Hippocampal formation (tissue), 2 donors: ENCODE measurements at regions not wholly inside any gene's neighbourhood (a gene's known extent, or its start where the extent isn't known, plus 50 kb on each side); places are given as distances from the start of the nearest gene placed in this dataset.
"Not testable (repeated sequence)": the region's sequence is repeated elsewhere in the genome, so short reads cannot be mapped to it uniquely, and the experiment has no call there.

Source experiments
- DNase-seq, 2 donors: peaks; one replicate each; lab custom pipeline; 2025; lab: John Stamatoyannopoulos, UW

DNA sequence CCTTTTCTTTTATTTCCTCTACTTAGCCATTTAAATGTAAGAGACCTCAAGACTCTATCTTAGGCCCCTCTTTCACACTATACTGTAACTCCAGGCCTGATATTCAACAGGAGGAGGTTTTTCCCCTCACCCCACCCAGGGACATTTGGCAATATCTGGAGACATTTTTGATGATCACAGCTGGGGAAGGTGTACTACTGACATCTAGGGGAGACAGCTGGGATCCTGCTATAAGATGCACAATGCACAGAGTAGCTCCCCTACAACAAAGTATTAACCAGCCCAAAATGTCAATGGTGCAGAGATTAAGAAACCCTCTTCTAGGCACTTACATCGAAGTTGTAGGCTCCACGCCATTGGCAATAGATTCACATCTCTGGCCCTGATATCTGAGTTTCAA lies 517.5 kb upstream of the UBE2E2 start:
- DNase-seq: no peak

DNA sequence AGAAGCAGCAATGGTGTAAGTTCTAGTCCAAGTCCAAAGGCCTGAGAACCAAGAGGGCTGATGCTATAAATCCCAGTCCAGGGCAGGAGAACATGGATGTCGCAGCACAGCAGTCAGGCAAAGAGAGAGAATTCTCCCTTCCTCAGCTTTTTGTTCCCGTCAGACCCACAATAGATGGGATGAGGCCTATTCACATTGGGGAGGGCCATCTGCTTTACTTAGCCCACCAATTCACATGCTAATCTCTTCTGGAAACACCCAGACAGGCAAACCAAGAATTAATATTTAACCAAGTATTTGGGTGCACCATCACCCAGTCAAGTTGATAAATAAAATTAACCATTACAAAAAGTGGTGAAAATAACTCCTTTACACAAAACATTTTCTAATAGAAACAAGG lies 511.7 kb upstream of the UBE2E2 start:
- no peak for DNase-seq

GRCh38 chr3:22691856-22692628 lies 511.1 kb upstream of the UBE2E2 start:
- DNase-seq: no peak

- no peak for DNase-seq
Observed at GRCh38 chr3:22700876-22701275, 502.3 kb upstream of the UBE2E2 start.

GRCh38 chr3:22704166-22704565 lies 499.0 kb upstream of the UBE2E2 start:
- no peak for DNase-seq

DNA sequence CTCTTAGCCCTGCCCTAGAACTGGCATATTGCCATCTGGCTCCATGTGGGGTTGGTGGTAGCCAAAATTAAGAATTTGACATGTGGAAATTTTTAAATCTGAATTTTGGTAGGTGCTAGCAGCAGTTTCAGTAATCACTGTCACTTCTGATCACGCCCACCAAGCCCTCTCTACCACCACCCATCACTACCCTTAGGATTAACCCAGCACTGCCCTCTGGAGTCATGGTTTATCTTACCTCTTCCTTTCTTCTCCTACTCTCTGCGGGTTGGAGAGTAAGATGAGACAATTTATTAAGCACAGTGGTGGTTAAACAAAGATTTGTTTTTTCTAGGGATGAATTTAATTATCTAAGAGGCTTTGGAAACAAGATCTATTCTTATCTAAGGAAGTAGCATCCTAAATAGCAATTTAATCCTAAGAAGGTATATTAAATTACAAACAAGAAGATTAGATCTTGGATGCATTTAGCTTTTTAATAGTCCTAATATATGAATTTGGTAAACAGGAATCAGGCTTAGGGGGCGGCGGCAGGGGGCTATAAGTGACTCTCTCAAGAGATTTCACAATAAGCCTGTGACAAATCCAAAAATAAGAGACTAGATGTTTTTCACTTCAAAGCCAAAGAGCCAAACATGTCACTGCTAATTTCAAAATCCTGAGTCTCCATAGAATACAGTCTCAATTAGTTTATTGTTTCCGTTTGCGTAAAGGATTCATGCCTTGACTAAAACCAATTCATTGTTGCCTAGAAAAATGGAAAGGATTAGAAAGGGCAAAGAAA lies 498.4 kb upstream of the UBE2E2 start:
- DNase-seq: no peak

- not testable (repeated sequence) for DNase-seq
Observed at GRCh38 chr3:22706922-22707321, 496.2 kb upstream of the UBE2E2 start.

GRCh38 chr3:22713936-22714335 lies 489.2 kb upstream of the UBE2E2 start:
- DNase-seq: no peak

DNA sequence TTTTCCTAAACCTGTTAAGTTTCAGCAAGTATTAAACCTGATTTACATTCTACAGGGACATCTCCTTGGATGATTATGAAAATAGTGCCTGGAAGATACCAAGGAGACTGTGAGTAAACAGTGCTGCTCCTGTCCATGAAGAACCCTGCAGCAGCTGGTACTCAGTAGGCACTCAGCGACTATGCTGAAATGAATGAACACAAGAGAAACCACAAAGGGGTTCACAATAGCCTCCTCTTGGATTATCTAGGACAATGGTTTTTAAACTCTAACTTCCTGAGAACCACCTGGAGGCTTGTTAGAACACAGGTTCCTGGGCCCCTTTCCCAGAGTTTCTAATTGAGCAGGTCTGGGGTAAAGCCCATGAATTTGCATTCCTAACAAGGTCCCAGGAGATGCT lies 488.4 kb upstream of the UBE2E2 start:
- DNase-seq: no peak

GRCh38 chr3:22720596-22720995 lies 482.5 kb upstream of the UBE2E2 start:
- no peak for DNase-seq

GRCh38 chr3:22724420-22724819 lies 478.7 kb upstream of the UBE2E2 start:
- no peak for DNase-seq

- DNase-seq: no peak
Observed at GRCh38 chr3:22728406-22728805, 474.7 kb upstream of the UBE2E2 start.

GRCh38 chr3:22729212-22729611 lies 473.9 kb upstream of the UBE2E2 start:
- no peak for DNase-seq

GRCh38 chr3:22729981-22730380 lies 473.1 kb upstream of the UBE2E2 start:
- no peak for DNase-seq

DNA sequence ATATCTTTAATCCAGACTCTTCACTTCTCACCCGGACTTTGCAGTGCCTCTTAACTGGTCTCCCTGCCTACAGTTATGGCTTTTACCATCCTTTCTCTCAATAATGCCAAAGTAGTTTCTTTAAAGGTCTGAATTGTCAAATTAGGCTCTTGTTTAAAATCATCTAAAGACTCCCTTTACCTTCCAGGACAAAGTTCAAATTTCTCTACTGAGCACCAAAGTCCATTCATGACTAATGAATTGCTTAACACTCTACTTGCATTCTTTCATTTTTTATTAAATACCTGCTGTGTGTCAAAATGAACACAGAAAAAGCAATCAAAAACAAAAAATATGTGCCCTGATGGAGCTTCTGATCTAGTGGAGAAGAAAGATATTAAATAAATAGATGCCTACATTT lies 472.4 kb upstream of the UBE2E2 start:
- no peak for DNase-seq

DNA sequence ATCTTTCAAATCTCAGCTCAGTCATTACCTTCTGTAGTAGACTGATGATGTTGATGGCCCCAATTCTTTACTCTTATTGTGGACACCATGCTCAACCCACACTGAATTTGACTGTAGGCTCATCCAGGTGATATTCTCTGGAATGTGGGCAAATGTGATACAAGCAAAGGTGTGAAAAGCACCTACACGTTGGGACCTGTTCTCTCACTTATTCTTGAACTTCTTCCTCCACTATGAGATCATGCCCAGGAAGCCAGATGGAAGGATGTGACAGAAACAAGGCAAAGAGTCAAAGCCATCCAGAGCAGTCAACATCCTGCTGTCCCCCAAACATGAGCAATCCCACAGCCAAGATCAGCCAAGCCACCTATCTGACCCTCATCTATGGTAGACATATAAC lies 471.2 kb upstream of the UBE2E2 start:
- no peak for DNase-seq

DNA sequence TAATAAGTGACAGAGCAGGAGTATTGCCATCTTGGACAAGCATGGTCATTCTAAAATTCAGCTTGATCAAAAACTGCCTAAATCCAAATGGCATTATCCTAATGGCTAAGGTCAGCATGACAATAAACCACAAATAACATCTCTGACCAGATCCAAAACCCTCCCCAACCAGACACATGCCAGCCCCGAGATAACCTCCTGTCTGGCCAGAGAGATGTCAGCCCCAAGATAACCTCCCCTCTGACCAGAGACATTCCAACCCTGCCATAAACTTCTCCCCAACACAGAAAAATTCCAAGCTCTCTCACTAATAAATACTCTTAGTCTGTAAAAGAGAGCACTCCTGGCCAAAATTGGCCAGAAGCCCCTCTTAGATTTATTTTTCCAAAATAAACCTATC lies 470.5 kb upstream of the UBE2E2 start:
- DNase-seq: no peak

GRCh38 chr3:22734207-22734606 lies 468.9 kb upstream of the UBE2E2 start:
- no peak for DNase-seq

DNA sequence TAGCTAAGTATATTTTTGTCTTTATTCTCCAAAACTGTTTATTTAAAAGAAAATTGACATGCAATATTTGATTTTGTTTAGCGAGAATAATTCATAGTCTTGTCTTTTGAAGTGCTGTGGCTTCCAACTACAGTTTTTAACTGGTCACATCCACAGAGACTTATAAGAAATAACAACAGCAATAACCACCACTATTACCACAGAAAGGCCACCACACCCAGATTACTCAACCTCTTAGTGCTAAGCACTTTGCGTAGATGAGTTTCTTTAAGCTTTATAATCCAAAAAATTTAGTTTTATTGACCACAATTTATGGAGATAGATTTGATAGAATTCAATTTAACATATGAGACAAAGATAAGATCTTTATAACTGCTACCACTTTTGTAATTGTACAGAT lies 468.4 kb upstream of the UBE2E2 start:
- no peak for DNase-seq

DNA sequence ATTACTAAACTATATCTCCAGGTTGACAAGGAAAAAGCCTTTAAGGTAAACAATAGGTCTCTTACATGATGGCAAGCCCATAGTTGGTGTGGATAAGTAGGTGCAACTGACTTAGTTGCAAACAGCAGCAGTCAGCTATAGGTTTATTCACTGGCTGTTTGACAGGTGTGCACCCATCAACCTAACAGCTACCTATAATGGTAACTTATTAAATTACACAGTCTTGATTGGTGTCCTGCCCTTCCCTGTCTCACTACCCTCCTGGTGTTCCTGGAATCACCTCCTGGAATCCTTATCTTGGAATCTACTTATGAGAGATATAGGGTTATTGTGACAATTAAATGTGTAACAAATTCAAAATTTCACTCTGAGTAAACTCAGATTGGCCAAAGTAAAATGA lies 467.8 kb upstream of the UBE2E2 start:
- DNase-seq: no peak

DNA sequence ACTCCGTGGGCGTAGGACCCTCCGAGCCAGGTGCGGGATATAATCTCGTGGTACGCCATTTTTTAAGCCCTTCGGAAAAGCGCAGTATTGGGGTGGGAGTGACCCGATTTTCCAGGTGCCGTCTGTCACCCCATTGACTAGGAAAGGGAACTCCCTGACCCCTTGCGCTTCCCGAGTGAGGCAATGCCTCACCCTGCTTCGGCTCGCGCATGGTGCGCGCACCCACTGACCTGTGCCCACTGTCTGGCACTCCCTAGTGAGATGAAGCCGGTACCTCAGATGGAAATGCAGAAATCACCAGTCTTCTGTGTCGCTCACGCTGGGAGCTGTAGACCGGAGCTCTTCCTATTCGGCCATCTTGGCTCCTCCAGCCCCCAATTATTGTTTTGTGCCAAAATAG lies 459.7 kb upstream of the UBE2E2 start:
- DNase-seq: not testable (repeated sequence)

DNA sequence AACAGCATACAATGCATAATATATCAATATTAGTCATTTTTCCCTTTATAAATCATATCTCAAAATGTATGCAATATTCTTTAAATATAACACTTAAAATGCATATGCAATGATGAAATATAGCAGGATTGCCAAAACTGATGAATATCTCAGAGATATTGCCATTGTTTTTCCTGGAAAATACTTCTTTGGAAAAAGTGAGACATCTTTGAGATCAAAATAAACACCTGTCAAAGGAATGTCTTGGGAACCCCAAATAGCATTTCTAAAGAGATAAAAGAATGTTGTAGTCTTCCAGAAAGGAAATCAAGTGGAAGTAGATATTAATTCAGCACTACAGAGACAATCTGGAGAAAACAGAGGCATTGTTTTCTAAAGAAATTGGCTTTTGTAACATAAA lies 457.8 kb upstream of the UBE2E2 start:
- no peak for DNase-seq

DNA sequence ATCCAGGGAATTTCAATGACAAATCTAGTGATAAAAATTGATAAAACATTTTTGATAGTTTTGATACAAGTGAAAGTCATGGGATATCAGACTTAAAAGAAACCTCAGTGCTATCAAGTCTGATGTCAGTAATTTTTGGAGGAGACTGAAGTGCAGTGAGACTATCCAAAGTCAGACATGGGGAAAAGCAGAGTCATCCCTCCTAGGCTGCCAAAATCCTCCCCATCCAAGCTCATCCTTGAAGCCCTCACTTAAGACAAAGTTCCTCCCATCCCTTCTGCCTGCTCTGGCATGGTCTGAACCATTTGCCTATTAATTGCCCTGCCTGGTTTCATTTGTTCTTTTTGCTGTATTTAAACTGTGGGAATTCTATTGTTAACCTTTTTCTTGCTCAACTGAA lies 456.9 kb upstream of the UBE2E2 start:
- no peak for DNase-seq
